ENCODE measurements at regions not wholly inside any gene's neighbourhood (a gene's known extent, or its start where the extent isn't known, plus 50 kb on each side); places are given as distances from the start of the nearest gene placed in this dataset.

GRCh38 chr3:74842649-74843048 lies 228.2 kb upstream of the CNTN3 start:
- no peaks in the 10 kb centered on the region for H3K36me3 ChIP-seq (ENCODE audit: control insufficient read depth in 1 of 2, insufficient read depth in 2 of 2, low read length in 2 of 2)
- no peaks in the 10 kb centered on the region for H3K9me3 ChIP-seq (ENCODE audit: insufficient read depth, low read depth, low read length)
- H2BK5ac ChIP-seq (ENCODE audit: low read depth, low read length, poor library complexity), result no peak overlapping the region
- H4K91ac ChIP-seq (ENCODE audit: low read depth, low read length), result no peak overlapping the region
- no peak overlapping the region for H2BK120ac ChIP-seq (ENCODE audit: insufficient read depth, low read length, poor library complexity)
- no peaks in the 10 kb centered on the region for H3K79me2 ChIP-seq (ENCODE audit: control insufficient read depth, insufficient read depth, low read length, poor library complexity)
- no peak overlapping the region for H3K27ac ChIP-seq (ENCODE audit: low read depth, low read length)
- H2AK5ac ChIP-seq (ENCODE audit: low read length), result no peak overlapping the region
- H3K4me2 ChIP-seq (ENCODE audit: low read length), result no peak overlapping the region
- H4K12ac ChIP-seq (ENCODE audit: low read depth, low read length), result no peak overlapping the region
- no peak for DNase-seq
- H3K9ac ChIP-seq (ENCODE audit: low read length), result no peak overlapping the region
- H4K8ac ChIP-seq (ENCODE audit: low read depth, low read length), result no peak overlapping the region
- no peak overlapping the region for H3K4ac ChIP-seq (ENCODE audit: low read depth, low read length)
- H3K27me3 ChIP-seq (ENCODE audit: insufficient read depth, low read length), result no peaks in the 10 kb centered on the region
- H3K18ac ChIP-seq (ENCODE audit: low read length), result no peak overlapping the region
- H3K14ac ChIP-seq (ENCODE audit: low read length), result no peak overlapping the region
- H2BK12ac ChIP-seq (ENCODE audit: low read length), result no peak overlapping the region
- no peak overlapping the region for H3K4me3 ChIP-seq (ENCODE audit: low read depth, low read length)
- peaks cover 7% of the 10 kb centered on the region for H3K79me1 ChIP-seq (ENCODE audit: low read length)
- no peak overlapping the region for H2AFZ ChIP-seq (ENCODE audit: insufficient read depth, low read length, poor library complexity)
- peaks cover 7 to 9% of the 10 kb centered on the region in 2 experiments for H3K4me1 ChIP-seq (ENCODE audit: control insufficient read depth in 1 of 2, insufficient read depth in 2 of 2, low read length in 2 of 2)
- H3K23ac ChIP-seq (ENCODE audit: low read length), result no peak overlapping the region
- no CpG with 5 or more reads among the region's 2 CpGs for WGBS (ENCODE audit: extremely low coverage, insufficient coverage, insufficient read length)

DNA sequence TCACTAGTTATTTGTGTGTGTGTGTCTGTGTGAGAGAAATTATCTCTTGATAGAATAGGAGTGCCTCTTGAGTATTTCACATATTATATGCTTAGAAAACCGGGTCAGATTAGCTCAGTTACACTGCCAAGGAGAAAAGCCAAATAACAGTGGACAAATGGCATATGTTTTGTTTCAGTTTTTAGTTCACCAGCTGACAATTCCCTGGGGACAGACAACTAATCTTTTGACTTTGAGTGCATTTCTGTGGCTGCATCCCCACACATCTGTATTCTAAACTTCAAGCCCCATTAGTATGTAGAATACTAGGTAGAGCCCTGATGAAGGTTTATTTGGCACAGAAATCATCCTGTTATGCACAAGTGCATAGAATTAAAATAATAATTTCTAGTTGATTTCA lies 227.7 kb upstream of the CNTN3 start:
- no peak overlapping the region for H2BK5ac ChIP-seq (ENCODE audit: low read depth, low read length, poor library complexity)
- H2AFZ ChIP-seq (ENCODE audit: insufficient read depth, low read length, poor library complexity), result no peak overlapping the region
- no CpG with 5 or more reads among the region's 1 CpG for WGBS (ENCODE audit: extremely low coverage, insufficient coverage, insufficient read length)
- no peak overlapping the region for H4K91ac ChIP-seq (ENCODE audit: low read depth, low read length)
- H4K12ac ChIP-seq (ENCODE audit: low read depth, low read length), result no peak overlapping the region
- no peak overlapping the region for H3K18ac ChIP-seq (ENCODE audit: low read length)
- no peaks in the 10 kb centered on the region for H3K79me2 ChIP-seq (ENCODE audit: control insufficient read depth, insufficient read depth, low read length, poor library complexity)
- H3K4me3 ChIP-seq (ENCODE audit: low read depth, low read length), result no peak overlapping the region
- no peaks in the 10 kb centered on the region for H3K36me3 ChIP-seq (ENCODE audit: control insufficient read depth in 1 of 2, insufficient read depth in 2 of 2, low read length in 2 of 2)
- H2BK120ac ChIP-seq (ENCODE audit: insufficient read depth, low read length, poor library complexity), result no peak overlapping the region
- no peak overlapping the region for H3K9ac ChIP-seq (ENCODE audit: low read length)
- no peak overlapping the region for H3K27ac ChIP-seq (ENCODE audit: low read depth, low read length)
- H3K4ac ChIP-seq (ENCODE audit: low read depth, low read length), result no peak overlapping the region
- H2AK5ac ChIP-seq (ENCODE audit: low read length), result no peak overlapping the region
- peaks cover 7% of the 10 kb centered on the region for H3K79me1 ChIP-seq (ENCODE audit: low read length)
- H2BK12ac ChIP-seq (ENCODE audit: low read length), result no peak overlapping the region
- H3K4me2 ChIP-seq (ENCODE audit: low read length), result no peak overlapping the region
- H3K23ac ChIP-seq (ENCODE audit: low read length), result no peak overlapping the region
- no peak overlapping the region for H4K8ac ChIP-seq (ENCODE audit: low read depth, low read length)
- H3K27me3 ChIP-seq (ENCODE audit: insufficient read depth, low read length), result no peaks in the 10 kb centered on the region
- no peak for DNase-seq
- H3K9me3 ChIP-seq (ENCODE audit: insufficient read depth, low read depth, low read length), result no peaks in the 10 kb centered on the region
- H3K4me1 ChIP-seq (ENCODE audit: control insufficient read depth in 1 of 2, insufficient read depth in 2 of 2, low read length in 2 of 2), result peaks cover 7 to 9% of the 10 kb centered on the region in 2 experiments
- H3K14ac ChIP-seq (ENCODE audit: low read length), result no peak overlapping the region

- H3K9me3 ChIP-seq (ENCODE audit: insufficient read depth, low read depth, low read length), result no peaks in the 10 kb centered on the region
- H3K23ac ChIP-seq (ENCODE audit: low read length), result no peak overlapping the region
- no peak overlapping the region for H2BK120ac ChIP-seq (ENCODE audit: insufficient read depth, low read length, poor library complexity)
- DNase-seq, result no peak
- H3K4me2 ChIP-seq (ENCODE audit: low read length), result no peak overlapping the region
- H3K14ac ChIP-seq (ENCODE audit: low read length), result no peak overlapping the region
- no peak overlapping the region for H3K27ac ChIP-seq (ENCODE audit: low read depth, low read length)
- no peak overlapping the region for H2AK5ac ChIP-seq (ENCODE audit: low read length)
- no peak overlapping the region for H3K4me3 ChIP-seq (ENCODE audit: low read depth, low read length)
- no peak overlapping the region for H3K4ac ChIP-seq (ENCODE audit: low read depth, low read length)
- no peaks in the 10 kb centered on the region for H3K79me2 ChIP-seq (ENCODE audit: control insufficient read depth, insufficient read depth, low read length, poor library complexity)
- H3K27me3 ChIP-seq (ENCODE audit: insufficient read depth, low read length), result no peaks in the 10 kb centered on the region
- H3K36me3 ChIP-seq (ENCODE audit: control insufficient read depth in 1 of 2, insufficient read depth in 2 of 2, low read length in 2 of 2), result no peaks in the 10 kb centered on the region
- no peak overlapping the region for H4K91ac ChIP-seq (ENCODE audit: low read depth, low read length)
- WGBS (ENCODE audit: extremely low coverage, insufficient coverage, insufficient read length), result no CpG with 5 or more reads among the region's 2 CpGs
- peaks cover 7% of the 10 kb centered on the region for H3K79me1 ChIP-seq (ENCODE audit: low read length)
- no peak overlapping the region for H4K12ac ChIP-seq (ENCODE audit: low read depth, low read length)
- H3K9ac ChIP-seq (ENCODE audit: low read length), result no peak overlapping the region
- no peak overlapping the region for H3K18ac ChIP-seq (ENCODE audit: low read length)
- H4K8ac ChIP-seq (ENCODE audit: low read depth, low read length), result no peak overlapping the region
- no peak overlapping the region for H2AFZ ChIP-seq (ENCODE audit: insufficient read depth, low read length, poor library complexity)
- no peak overlapping the region for H2BK5ac ChIP-seq (ENCODE audit: low read depth, low read length, poor library complexity)
- no peak overlapping the region for H2BK12ac ChIP-seq (ENCODE audit: low read length)
- H3K4me1 ChIP-seq (ENCODE audit: control insufficient read depth in 1 of 2, insufficient read depth in 2 of 2, low read length in 2 of 2), result peaks cover 7 to 9% of the 10 kb centered on the region in 2 experiments
These were observed 225.1 kb upstream of the CNTN3 start for GRCh38 chr3:74839566-74839965.

GRCh38 chr3:74832925-74833324 lies 218.5 kb upstream of the CNTN3 start:
- Histone ChIP-seq H3K36me3 (ENCODE audit: control insufficient read depth in 1 of 2, insufficient read depth in 2 of 2, low read length in 2 of 2) (no peaks in the 10 kb centered on the region), H3K4me3 (ENCODE audit: low read depth, low read length) (no peak overlapping the region), H4K8ac (ENCODE audit: low read depth, low read length) (no peak overlapping the region), H2AK5ac (ENCODE audit: low read length) (no peak overlapping the region), H3K9me3 (ENCODE audit: insufficient read depth, low read depth, low read length) (no peaks in the 10 kb centered on the region), H3K4me1 (ENCODE audit: control insufficient read depth in 1 of 2, insufficient read depth in 2 of 2, low read length in 2 of 2) (no peaks in the 10 kb centered on the region), H4K12ac (ENCODE audit: low read depth, low read length) (no peak overlapping the region), H2BK12ac (ENCODE audit: low read length) (no peak overlapping the region), H3K4ac (ENCODE audit: low read depth, low read length) (no peak overlapping the region), H3K23ac (ENCODE audit: low read length) (no peak overlapping the region), H2BK5ac (ENCODE audit: low read depth, low read length, poor library complexity) (no peak overlapping the region), H3K79me2 (ENCODE audit: control insufficient read depth, insufficient read depth, low read length, poor library complexity) (no peaks in the 10 kb centered on the region), H3K79me1 (ENCODE audit: low read length) (no peaks in the 10 kb centered on the region), H3K27ac (ENCODE audit: low read depth, low read length) (no peak overlapping the region), H3K27me3 (ENCODE audit: insufficient read depth, low read length) (no peaks in the 10 kb centered on the region), H4K91ac (ENCODE audit: low read depth, low read length) (no peak overlapping the region), H3K9ac (ENCODE audit: low read length) (no peak overlapping the region), H3K14ac (ENCODE audit: low read length) (no peak overlapping the region), H2BK120ac (ENCODE audit: insufficient read depth, low read length, poor library complexity) (no peak overlapping the region), H3K4me2 (ENCODE audit: low read length) (no peak overlapping the region), H2AFZ (ENCODE audit: insufficient read depth, low read length, poor library complexity) (no peak overlapping the region), H3K18ac (ENCODE audit: low read length) (no peak overlapping the region)
- no CpG with 5 or more reads among the region's 6 CpGs for WGBS (ENCODE audit: extremely low coverage, insufficient coverage, insufficient read length)
- no peak for DNase-seq
